ENCODE measurements at regions not wholly inside any gene's neighbourhood (a gene's known extent, or its start where the extent isn't known, plus 50 kb on each side); places are given as distances from the start of the nearest gene placed in this dataset.

DNA sequence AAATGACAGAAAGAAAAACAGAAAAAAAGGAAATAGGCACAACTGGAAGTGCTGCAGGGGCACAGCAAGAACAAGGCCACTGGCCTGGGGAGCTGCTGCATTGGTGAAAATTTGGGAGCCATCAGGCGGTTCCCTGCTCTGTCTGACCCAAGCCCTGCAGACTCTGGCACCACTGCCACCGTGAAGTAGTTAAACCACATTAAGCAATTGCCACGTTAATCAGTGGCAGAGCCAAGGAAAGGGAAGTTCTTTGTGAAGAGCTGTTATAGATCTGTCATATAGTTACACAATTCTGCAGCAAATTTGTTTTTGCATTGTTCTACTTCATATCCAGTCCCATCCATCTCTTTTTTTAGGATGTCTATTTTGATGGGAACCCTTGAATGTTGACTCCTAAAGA, 915.3 kb downstream of the FSCB start:
- no peak for TF ChIP-seq RARB (CRISPR knock-in tag; IDR thresholded peaks at IDR 0.05)
- no peak for TF ChIP-seq NPAS2 (CRISPR knock-in tag; IDR thresholded peaks at IDR 0.05; ENCODE audit: borderline replicate concordance)
- no peak for TF ChIP-seq POLR2AphosphoS2 (conservative IDR thresholded peaks at IDR 0.05; ENCODE audit: low read length)
- TF ChIP-seq MAFK (IDR thresholded peaks at IDR 0.05; ENCODE audit: partially characterized antibody), result no peak
- TF ChIP-seq ZSCAN20 (CRISPR knock-in tag; IDR thresholded peaks at IDR 0.05), result no peak
- no peak for TF ChIP-seq ZFP36 (IDR thresholded peaks at IDR 0.05; ENCODE audit: borderline replicate concordance, partially characterized antibody)
- no peak for TF ChIP-seq RFX5 (IDR thresholded peaks at IDR 0.05)
- no peak for TF ChIP-seq NR3C1 (IDR thresholded peaks at IDR 0.05)
- TF ChIP-seq, protein P1, sequence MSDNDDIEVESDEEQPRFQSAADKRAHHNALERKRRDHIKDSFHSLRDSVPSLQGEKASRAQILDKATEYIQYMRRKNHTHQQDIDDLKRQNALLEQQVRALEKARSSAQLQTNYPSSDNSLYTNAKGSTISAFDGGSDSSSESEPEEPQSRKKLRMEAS (IDR thresholded peaks at IDR 0.05), result no peak
- no peak for TF ChIP-seq CEBPB (IDR thresholded peaks at IDR 0.05)
- no peak for TF ChIP-seq HDAC2 (IDR thresholded peaks at IDR 0.05)
- no peak for TF ChIP-seq CBX2 (IDR thresholded peaks at IDR 0.05; ENCODE audit: borderline replicate concordance, low read depth)
- TF ChIP-seq HEYL (CRISPR knock-in tag; IDR thresholded peaks at IDR 0.05), result no peak
- no peak for TF ChIP-seq ESRRA (IDR thresholded peaks at IDR 0.05; ENCODE audit: borderline replicate concordance, low read length)
- TF ChIP-seq RAD21 (conservative IDR thresholded peaks at IDR 0.05 in 1 of 2, IDR thresholded peaks at IDR 0.05 in 1 of 2), result no peak
- no peak for TF ChIP-seq HOXB13 (CRISPR knock-in tag; IDR thresholded peaks at IDR 0.05; ENCODE audit: low read depth)
- TF ChIP-seq SREBF2 (IDR thresholded peaks at IDR 0.05), result no peak
- TF ChIP-seq, protein P2, sequence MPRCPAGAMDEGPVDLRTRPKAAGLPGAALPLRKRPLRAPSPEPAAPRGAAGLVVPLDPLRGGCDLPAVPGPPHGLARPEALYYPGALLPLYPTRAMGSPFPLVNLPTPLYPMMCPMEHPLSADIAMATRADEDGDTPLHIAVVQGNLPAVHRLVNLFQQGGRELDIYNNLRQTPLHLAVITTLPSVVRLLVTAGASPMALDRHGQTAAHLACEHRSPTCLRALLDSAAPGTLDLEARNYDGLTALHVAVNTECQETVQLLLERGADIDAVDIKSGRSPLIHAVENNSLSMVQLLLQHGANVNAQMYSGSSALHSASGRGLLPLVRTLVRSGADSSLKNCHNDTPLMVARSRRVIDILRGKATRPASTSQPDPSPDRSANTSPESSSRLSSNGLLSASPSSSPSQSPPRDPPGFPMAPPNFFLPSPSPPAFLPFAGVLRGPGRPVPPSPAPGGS (IDR thresholded peaks at IDR 0.05), result no peak
- TF ChIP-seq JUNB (IDR thresholded peaks at IDR 0.05), result no peak
- no peak for TF ChIP-seq SMC3 (IDR thresholded peaks at IDR 0.05)
- H3K27ac ChIP-seq, result no peak overlapping the region
- WGBS (ENCODE audit: missing lambda C conversion rate), result 15% methylated on average over 3 of the region's 3 CpGs
- no peak overlapping the region for H3K4me3 ChIP-seq
- POLR2A ChIA-PET, result no interaction called here
- CTCF ChIA-PET, result no interaction called here
- H3K9me3 ChIP-seq, result no peaks in the 10 kb centered on the region; the same call in 2 of the 3 replicates
- no peak overlapping the region for H3K4me2 ChIP-seq
- FAIRE-seq (no peak), DNase-seq (ENCODE audit: low read depth in 1 of 2, low spot score in 1 of 2) (no peak), ATAC-seq (no peak)
- H3K4me1 ChIP-seq, result no peaks in the 10 kb centered on the region

DNA sequence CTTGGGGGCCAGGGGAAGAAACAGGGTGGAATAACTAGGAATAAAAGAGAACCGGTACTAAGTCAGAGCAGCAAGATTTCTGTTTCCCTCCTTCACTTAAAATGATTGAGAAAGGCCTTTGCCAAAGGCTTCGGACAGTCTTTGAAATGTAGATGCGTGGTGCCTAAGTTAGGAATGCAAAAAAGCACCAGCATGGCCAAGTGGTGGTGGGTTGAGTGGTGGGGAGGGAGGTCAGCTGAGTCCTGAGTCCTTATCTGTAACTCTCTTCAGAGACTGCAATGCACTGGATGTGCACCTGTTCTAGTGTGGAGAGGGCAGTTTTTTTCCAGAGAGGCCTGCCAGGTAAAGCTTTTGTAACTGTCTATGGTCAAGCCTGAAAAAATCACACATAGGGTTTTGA, 919.9 kb downstream of the FSCB start:
- Histone ChIP-seq H3K4me1 (no peaks in the 10 kb centered on the region), H3K9me3 (no peaks in the 10 kb centered on the region), H3K27ac (no peak overlapping the region), H3K4me3 (no peak overlapping the region), H3K4me2 (no peak overlapping the region)
- FAIRE-seq, result no peak
- ChIA-PET POLR2A (no interaction called here), CTCF (no interaction called here)
- ATAC-seq, result no peak
- 51% methylated on average over 3 of the region's 3 CpGs for WGBS (ENCODE audit: missing lambda C conversion rate)
- no peak for DNase-seq (ENCODE audit: low read depth in 1 of 2, low spot score in 1 of 2)
- TF ChIP-seq GATA3 (IDR thresholded peaks at IDR 0.05; ENCODE audit: borderline replicate concordance) (no peak), RCOR1 (IDR thresholded peaks at IDR 0.05; ENCODE audit: low read depth, low read length) (no peak), SMC3 (IDR thresholded peaks at IDR 0.05) (no peak), HOXA7 (CRISPR knock-in tag; IDR thresholded peaks at IDR 0.05) (no peak), HOXB5 (CRISPR knock-in tag; IDR thresholded peaks at IDR 0.05) (no peak), EHMT2 (IDR thresholded peaks at IDR 0.05; ENCODE audit: low read depth) (no peak), POLR2AphosphoS2 (conservative IDR thresholded peaks at IDR 0.05; ENCODE audit: low read length) (no peak), HEYL (CRISPR knock-in tag; IDR thresholded peaks at IDR 0.05) (no peak), FOXS1 (CRISPR knock-in tag; IDR thresholded peaks at IDR 0.05) (no peak), CBX8 (IDR thresholded peaks at IDR 0.05) (no peak), KDM5A (IDR thresholded peaks at IDR 0.05) (no peak)
- TF ChIP-seq, protein P3, sequence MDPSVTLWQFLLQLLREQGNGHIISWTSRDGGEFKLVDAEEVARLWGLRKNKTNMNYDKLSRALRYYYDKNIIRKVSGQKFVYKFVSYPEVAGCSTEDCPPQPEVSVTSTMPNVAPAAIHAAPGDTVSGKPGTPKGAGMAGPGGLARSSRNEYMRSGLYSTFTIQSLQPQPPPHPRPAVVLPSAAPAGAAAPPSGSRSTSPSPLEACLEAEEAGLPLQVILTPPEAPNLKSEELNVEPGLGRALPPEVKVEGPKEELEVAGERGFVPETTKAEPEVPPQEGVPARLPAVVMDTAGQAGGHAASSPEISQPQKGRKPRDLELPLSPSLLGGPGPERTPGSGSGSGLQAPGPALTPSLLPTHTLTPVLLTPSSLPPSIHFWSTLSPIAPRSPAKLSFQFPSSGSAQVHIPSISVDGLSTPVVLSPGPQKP (IDR thresholded peaks at IDR 0.05; ENCODE audit: low read depth, low read length), result no peak
